GM19351 (cell line): ENCODE measurements at regions not wholly inside any gene's neighbourhood (a gene's known extent, or its start where the extent isn't known, plus 50 kb on each side); places are given as distances from the start of the nearest gene placed in this dataset.

Experiments
- ATAC-seq: cut with Tn5 transposase; IDR thresholded peaks from one replicate; pipeline ENCODE4 v1.9.1; 2021; ENCODE audit warnings: mild to moderate bottlenecking, moderate library complexity; ENCODE audit not compliant: unreplicated experiment

DNA sequence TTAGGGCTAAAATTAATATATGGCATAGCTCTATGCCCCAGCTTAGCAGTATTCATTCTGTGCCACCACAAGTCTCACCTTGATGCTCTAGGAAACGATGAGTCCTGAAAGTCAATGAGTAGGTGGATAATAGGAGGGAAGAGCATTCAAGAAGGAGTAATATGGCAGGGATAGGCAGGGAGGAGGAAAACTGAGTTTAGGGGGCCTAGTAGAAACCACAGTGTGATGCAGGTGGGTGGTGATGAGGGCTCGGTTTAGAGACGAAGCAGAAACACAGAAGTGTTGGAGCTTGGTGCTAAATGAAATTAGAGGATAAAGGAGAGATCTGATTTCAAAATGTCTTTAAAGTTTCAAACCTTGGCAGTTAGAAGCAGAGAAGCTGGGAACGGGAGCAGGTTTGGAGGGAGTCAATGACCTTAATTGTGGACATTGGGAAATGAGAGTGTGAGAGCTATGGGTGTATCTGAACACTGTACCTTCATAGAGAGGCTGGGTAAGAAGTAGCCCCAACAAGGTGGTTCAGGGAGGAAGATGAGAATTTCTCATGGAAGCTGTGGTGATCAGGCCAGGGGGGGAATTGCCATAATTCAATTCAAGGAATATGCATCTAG lies 144.7 kb upstream of the CPSF6 start:
- no peak for ATAC-seq

DNA sequence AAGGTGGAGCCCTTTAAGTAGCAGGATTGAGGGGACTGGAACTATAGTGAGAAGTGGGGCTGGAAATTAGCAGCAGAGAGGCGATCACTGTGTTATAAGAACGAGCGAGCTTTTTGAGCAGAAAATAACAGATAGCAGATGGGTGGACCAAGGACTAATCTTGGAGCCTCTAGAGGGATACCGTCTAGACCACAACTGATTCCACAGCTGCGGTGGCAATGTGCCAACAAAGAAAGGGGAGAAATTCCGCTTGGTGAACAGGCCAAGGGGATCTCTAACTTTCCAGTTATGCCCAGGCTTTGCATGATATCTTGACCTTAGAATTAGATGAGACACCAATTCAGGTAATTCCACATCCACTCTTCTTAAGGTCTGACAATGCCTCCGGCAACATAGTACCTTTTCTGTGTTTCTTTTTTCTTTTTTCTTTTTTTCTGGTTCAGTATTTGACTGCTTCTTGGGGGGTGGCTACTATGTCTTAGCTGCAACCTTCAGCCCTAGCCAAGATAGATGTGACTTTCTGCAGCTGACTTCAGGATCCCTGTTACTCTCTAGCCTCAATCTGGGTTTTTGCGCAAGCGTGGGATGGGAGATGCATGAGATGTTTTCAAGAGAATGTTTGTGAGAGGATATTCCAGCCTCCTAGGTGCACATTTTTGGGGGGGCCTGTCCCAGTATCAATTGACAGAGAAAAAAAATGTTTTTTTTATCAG lies 143.4 kb upstream of the CPSF6 start:
- no peak for ATAC-seq

DNA sequence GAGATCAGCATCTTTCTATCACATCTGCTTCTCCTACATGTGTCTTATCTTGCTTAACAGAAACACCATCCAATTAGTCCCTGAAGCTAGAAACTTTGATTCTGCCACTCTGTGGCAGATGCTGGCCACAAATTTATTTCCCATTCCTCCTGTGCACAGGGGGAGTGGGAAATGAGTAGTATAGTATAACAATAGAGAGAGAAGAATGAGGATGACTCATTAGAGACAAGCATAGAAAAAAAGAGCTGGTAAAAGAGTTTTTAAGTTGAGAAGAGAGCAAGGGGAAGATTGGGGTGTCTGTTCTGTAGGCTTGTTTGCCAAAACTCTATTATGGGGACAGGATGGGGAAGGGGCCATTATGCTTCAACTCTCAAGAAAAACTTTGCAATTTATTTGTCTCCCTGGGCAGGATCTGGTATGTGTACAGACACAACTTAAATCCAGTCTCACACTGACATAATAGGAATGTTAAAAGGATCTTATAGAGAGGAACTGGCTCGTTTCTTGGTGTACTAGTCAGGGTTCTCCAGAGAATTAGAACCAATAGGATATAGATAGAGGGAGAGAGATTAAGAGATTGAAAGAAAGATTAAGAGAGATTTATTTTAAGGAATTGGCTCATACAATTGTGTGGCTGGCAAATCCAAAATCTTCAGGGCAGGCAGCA lies 142.6 kb upstream of the CPSF6 start:
- ATAC-seq, result no peak

DNA sequence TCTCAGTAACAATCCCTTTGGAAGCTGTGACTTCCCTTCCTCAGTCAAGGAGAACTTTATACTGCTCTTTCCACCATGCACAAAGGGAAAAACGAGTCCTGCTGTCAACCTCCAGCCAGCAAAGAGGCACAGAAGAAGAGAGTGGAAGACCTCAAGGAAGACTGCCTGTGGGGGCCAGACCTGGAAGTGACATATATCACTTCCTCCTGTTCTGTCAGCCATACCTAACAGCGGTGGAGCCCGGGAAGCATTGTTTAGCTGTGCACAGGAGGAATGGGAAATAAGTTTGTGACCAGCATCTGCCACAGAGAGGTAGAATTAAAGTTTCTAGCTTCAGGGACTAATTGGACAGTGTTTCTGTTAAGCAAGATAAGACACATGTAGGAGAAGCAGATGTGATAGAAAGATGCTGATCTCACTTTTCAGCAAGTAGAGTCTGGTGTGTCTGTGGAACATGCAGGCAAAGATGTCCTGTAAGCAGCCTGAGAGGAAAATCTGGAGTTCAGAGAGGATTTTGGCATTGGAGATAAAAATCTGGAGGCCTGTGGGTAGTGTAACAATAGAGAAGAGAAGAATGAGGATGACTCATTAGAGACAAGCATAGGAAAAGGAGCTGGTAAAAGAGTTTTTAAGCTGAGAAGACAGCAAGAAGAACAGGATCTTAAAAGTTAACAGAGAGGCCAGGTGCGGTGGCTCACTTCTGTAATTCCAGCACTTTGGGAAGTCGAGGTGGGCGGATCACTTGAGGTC lies 141.6 kb upstream of the CPSF6 start:
- ATAC-seq, result no peak

DNA sequence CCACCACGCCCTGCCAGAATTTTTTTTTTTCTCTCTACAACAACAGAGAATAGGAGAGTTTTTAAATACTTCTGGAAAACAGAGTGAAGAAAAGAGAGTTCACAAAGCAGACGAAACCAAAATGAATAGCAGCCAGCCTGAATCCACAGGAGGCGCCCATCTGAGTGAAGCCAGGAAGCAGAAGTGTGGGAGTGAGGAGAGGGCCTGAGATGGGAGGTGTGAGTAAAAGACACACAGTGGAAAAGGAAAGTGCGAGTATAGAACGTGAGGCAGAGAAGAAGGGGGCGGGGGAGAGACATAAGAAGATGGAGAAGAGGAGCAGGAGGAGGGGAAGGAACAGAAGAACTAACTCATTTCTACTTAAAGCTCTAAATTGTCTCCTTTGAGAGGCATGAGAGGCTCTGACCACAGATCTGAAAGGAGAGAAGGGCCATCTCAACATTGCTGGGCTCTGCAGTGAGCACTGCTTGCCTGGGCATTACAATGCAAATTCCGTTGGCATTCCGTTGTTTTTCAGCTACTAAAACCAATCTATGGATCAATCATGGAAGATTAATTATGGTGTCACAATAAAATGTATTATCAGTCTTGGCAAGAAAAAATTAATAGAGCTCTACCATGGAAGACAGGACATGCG lies 140.1 kb upstream of the CPSF6 start:
- no peak for ATAC-seq

DNA sequence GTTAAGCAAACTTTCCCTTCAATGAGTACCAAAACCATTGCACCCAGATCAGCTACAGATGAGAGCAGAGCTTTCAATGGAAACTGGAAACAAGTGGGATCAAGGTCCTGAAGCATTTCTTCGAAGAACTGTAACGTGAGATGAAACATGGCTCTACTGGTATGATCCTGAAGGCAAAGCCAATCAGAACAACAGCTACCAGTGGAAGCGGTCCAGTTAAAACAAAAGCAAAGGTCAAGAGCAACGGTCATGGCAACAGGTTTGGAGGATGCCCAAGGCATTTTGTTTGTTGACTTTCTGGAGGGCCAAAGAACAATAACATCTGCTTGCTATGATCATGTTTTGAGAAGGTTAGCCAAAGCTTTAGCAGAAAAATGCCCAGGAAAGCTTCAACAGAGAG lies 137.9 kb upstream of the CPSF6 start:
- no peak for ATAC-seq

DNA sequence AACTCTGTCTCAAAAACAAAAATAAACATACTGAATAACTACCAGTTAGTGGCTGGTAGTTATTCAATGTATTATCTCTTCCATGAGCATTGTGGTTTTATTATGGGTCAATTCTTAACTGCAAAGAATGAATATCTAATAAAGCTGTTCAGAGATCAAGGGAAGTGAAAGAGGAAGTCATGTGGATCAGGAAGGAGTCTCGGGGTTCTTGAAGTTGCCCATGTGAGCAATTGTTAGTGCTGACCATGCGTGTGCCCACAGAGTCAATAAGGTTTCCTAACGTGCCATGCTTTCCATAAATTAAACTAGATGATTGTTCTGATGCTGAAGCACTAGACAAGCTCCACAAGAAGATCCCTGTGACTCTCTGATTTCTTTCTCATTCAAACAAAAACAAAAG lies 136.5 kb upstream of the CPSF6 start:
- no peak for ATAC-seq

DNA sequence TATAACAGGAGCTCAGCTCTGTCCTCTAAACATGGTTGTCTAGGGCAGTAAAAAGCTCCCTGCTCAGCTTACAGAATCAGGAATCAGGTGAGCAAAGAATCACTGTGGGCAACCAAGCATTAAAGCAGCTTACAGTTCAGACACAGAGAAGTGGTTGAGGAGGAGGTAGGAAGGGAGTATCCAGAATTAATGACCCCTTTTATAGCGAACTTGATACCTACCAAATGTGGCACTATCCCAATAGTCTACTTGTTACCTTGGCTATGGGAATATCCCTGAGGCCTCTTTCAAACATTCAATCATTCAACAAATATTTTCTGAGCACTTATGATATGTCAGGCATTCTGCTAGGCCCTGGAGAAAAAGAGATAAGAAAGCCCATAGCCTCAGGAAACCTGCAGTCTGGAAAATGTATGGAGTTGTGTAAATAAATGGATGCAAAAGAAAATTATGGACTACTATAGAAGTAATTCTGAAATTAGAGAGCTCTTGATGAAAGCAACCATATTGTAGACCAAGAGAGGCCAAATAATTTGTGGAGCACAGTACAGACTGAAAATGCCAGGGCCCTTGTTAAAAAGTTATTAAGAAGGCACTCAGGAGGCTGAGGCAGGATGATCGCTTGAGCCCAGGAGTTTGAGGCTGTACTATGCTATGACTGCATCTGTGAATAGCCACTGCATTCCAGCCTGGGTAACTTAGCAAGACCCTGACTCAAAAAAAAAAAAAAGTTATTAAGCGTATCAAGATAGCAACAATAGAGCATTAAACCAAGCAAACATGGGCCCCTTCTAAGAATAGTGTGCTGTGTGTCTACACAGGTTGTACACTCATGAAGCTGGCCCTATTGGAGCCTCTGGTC lies 134.0 kb upstream of the CPSF6 start:
- no peak for ATAC-seq

DNA sequence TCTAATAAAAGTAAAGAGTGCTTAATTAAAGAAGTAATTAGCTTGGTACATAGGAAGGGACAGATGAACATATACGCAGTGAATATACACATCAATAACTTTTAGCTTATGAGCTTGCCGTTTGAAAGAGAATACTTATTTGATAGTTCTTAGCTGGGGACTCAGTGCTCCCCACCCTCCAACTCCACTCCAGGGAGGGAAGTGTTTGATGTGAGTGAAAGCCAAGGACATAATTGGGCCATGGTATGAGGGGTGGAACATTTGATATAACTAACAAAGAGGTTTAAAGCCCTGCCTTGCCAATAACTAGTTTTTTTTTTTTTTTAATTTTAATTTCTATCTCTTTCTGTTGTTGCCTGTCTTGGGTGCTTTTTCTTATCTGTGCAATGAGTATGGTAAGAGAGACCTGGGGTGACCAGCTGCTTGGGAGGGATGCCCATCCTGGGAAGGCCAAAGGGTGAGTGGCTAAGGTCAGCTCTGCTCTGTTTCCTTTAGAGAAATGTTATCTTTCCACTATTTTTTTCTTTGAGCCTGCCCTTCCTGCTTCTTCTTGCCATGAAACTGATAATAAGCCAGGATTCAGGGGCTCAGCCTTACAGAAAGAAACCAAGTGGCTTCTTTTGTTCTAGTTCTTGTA lies 132.8 kb upstream of the CPSF6 start:
- ATAC-seq, result no peak

DNA sequence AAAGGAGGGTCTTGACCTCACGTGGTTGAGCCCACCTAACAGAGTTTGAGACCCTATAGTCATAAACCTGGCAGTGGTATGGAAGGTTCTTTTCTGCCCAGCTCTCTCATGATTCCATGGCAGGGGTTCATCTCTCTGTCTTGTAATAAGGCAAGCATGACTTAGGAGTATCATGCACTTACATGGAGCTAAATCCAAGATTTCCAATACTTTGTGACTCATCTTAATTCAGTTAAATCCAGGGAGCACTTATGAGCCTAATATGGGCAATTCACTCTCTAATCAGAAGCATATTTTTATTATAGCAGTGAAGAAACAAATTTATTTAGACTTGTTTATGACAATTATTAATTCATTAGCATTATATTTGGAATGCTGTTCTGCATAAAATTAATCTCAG lies 131.8 kb upstream of the CPSF6 start:
- no peak for ATAC-seq

DNA sequence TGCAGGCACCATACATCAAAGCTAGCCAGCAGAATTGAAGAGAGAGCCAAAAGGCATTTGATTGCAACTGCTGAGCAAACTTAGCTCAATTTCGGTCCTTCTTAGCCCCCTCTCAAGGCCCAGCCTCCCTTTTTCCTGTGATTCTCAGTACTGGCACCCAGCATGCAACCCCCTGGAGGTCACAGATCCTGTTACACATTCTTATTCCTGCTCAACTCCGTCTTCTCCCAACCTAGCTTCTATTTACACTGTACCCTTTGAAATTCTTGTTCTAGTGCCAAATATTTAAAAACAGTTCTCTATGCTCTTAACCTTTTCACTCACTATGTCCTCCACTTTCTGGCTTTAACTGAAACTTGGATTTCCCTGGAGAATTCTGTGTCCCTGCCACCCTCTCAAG lies 131.3 kb upstream of the CPSF6 start:
- no peak for ATAC-seq

DNA sequence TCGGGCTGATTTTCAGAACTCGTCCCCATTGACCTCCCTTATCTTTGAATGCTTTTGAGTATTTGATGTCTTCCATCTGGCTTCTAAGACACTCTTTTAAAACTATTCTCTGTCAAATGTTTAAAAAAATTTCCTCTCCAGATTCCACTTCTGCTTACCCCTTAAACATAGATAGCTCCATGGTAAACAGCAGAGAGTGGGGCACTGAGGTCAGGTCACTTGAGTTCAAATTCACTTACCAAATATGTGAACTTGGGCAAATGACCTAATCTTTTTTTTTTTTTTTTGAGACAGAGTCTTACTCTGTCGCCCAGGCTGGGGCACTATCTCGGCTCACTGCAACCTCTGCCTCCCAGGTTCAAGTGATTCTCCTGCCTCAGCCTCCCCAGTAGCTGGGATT lies 126.8 kb upstream of the CPSF6 start:
- no peak for ATAC-seq

DNA sequence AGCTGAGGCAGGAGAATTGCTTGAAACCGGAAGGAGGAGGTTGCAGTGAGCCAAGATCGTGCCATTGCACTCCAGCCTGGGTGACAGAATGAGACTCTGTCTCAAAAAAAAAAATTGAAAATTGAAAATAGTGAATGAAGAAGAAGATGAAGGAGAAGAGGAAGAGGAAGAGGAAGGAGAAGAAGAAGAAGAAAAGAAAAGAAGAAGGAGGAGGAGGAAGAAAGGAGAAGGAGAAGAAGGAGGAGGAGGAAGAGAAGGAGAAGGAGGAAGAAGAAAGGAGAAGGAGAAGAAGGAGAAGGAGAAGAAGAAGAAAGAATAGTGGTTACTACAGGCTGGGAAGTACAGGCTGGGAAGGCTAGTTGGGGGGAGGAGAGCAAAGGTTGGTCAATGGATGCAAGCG lies 124.3 kb upstream of the CPSF6 start:
- no peak for ATAC-seq

DNA sequence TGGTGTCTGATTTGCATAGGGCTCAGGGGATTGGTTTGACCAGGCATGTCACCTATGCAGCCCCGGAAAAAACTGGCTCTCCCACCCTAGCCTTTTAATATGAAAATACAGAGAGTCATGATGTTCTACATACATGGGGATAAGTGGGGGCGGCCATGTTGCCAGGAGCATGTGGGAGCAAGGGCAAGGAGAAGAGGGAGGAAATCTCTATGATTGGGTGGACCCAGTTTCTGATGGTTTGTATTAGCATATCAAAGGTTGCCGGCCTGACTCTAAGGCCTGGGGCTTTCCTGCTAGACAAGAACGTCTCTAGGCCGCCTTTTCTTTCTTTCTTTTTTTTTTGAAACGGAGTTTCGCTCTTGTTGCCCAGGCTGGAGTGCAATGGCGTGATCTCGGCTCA lies 123.4 kb upstream of the CPSF6 start:
- no peak for ATAC-seq

DNA sequence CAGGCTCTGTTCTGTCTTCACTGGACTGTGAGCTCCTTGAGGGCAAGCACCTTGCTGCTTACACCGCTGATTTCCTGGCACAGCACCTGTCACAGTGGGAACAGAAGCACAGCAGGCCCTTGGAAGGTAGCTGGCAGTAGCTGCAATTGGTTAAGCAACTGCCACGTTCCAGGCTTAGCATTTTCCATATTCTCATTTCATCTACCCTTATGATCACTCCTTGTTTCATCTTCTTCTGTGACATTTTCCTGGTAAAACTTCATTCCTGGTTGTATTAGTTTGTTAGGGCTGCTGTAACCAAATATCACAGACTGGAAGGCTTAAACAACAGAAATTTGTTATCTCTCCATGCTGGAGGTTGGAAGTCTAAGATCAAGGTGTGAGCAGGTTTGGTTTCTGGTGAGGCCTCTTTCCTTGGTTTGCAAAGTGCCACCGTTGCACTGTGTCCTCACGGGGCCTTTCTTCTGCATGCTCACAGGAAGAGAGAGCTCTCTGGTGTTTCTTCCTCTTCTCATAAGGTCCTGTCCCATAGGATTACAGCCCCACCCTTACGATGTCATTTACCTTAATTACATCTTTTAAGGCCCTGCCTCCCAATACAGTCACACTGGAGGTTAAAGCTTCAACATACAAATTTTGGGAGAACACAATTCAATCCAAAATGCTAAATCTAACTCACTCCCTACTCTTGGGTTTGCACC lies 121.7 kb upstream of the CPSF6 start:
- no peak for ATAC-seq

DNA sequence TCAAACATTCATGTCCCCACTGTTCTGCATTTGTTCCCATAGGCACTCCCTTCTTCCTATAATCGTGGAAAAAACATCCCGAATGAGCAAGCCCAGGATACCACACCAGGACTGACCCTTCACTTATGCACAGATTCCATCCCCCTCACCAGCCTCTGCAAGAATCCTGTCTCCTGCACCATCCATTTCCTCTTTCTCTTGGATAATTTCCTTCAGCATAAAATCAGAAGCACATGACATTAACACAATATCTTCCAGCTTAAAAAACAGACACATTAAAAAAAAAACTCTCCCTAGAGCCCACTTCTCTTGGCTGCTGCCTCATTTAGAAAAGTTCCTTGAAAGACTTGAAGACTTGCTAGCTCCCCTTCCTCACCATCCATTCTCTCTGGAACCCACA lies 120.9 kb upstream of the CPSF6 start:
- ATAC-seq, result no peak

DNA sequence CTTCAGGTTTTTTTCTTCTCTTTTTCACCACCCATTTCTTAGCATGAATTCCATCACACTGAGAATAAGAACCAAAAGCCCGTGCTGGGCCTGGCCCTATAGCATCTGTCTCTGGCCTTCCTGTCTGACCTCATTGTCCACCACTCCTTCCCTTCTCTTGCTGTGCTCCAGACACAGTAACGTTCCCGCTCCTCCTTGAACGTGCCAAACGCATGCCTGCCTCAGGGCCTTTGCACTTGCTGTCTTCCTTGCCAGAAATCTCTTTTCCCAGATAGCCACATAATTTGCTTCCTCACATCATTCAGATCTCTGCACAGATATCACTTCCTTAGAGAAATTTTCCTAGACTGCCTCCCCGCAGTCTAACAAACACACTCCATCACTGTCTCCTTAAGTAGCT lies 119.6 kb upstream of the CPSF6 start:
- ATAC-seq, result no peak

DNA sequence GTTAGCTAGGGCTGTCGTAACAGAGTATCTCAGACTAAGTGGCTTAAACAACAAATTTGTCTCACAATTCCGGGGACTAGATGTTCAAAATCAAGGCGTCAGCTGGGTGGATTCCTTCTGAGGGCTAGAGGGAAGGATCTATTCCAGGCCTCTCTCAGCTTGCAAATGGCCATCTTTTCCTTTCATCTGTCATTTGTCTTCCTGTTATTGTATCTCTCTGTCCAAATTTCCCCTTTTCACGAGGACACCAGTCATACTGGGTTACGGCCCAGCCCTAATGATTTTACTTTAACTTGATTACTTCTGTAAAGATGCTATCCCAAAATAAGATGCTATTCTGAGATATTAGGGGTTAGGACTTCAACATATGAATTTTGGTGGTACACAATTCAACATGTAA lies 119.0 kb upstream of the CPSF6 start:
- no peak for ATAC-seq

DNA sequence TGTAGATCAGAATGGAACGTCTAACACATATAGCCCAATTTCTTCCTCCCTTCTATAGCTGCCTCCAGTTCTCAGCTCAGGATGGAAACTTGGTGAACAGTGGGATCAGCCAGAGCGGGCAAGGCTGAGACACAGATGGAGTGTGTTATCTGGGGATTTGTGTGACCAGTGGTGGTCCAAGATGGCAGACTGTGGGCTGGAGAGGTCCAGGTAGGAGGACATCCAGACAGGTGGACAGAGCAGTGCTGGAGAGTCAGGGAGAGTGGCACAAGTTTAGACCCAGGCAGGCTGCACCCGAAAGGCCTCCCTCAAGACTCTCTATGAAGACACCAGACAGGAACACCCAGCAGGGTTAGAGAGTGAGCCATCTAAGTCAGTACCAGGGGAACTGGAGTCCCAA lies 116.1 kb upstream of the CPSF6 start:
- ATAC-seq, result no peak
